Tibial nerve (tissue), 3 donors: ENCODE measurements at regions not wholly inside any gene's neighbourhood (a gene's known extent, or its start where the extent isn't known, plus 50 kb on each side); places are given as distances from the start of the nearest gene placed in this dataset.

Source experiments
- CTCF ChIP-seq, 5 experiments: fragments of 200-600 bp in 3 of 5; fragments of 450-650 bp in 2 of 5; sonication (generic) in 3 of 5; IDR thresholded peaks; one replicate each; pipeline ENCODE4 v1.5.1; 2016 to 2019; ENCODE audit warnings: antibody characterized with exemption in 5 of 5, mild to moderate bottlenecking in 3 of 5, moderate library complexity in 2 of 5
- POLR2A ChIP-seq, 2 donors: fragments of 450-650 bp; IDR thresholded peaks; one replicate each; pipeline ENCODE4 v1.6.1; 2017; ENCODE audit warnings: antibody characterized with exemption in 2 of 2, mild to moderate bottlenecking in 2 of 2, moderate library complexity in 2 of 2

GRCh38 chr12:124461851-124462623 lies 105.4 kb downstream of the NCOR2 start:
- TF ChIP-seq CTCF (IDR thresholded peaks at IDR 0.05), result no peak
- TF ChIP-seq POLR2A (IDR thresholded peaks at IDR 0.05), result no peak
